HUES48 (cell line): ENCODE measurements at regions not wholly inside any gene's neighbourhood (a gene's known extent, or its start where the extent isn't known, plus 50 kb on each side); places are given as distances from the start of the nearest gene placed in this dataset.

ENCODE experiments used
- H3K27ac ChIP-seq: one replicate; pipeline ENCODE4 v1.7.0; 2013; ENCODE audit warnings: low read depth, low read length, inconsistent platforms
- H3K27me3 ChIP-seq: 2 replicates; pipeline ENCODE4 v1.6.1; 2013; ENCODE audit warnings: mild to moderate bottlenecking, low read length; ENCODE audit not compliant: control insufficient read depth, insufficient read depth
- H3K36me3 ChIP-seq: 2 replicates; pipeline ENCODE4 v1.6.1; 2013; ENCODE audit warnings: low read length; ENCODE audit not compliant: control insufficient read depth, insufficient read depth
- H3K4me1 ChIP-seq: 2 replicates; pipeline ENCODE4 v1.6.1; 2013; ENCODE audit warnings: mild to moderate bottlenecking, low read length; ENCODE audit not compliant: control insufficient read depth, insufficient read depth
- H3K4me3 ChIP-seq: 2 replicates; pipeline ENCODE4 v1.5.1; 2013; ENCODE audit warnings: mild to moderate bottlenecking, low read depth, low read length
- H3K9ac ChIP-seq: 2 replicates; pipeline ENCODE4 v1.6.1; 2013; ENCODE audit warnings: mild to moderate bottlenecking, low read depth, low read length, moderate library complexity
- H3K9me3 ChIP-seq: 2 replicates; pipeline ENCODE4 v1.6.1; 2013; ENCODE audit warnings: low read length; ENCODE audit not compliant: control insufficient read depth, insufficient read depth

- Histone ChIP-seq H3K4me3 (no peak overlapping the region), H3K9me3 (no peaks in the 10 kb centered on the region), H3K27ac (no peak overlapping the region), H3K9ac (no peak overlapping the region), H3K36me3 (no peaks in the 10 kb centered on the region), H3K4me1 (no peaks in the 10 kb centered on the region), H3K27me3 (no peaks in the 10 kb centered on the region)
Measured at GRCh38 chr2:7812231-7812995, 869.4 kb upstream of the ID2 start.

- H3K36me3 ChIP-seq: no peaks in the 10 kb centered on the region
- no peak overlapping the region for H3K9ac ChIP-seq
- H3K27ac ChIP-seq: no peak overlapping the region
- H3K9me3 ChIP-seq: no peaks in the 10 kb centered on the region
- no peak overlapping the region for H3K4me3 ChIP-seq
- no peaks in the 10 kb centered on the region for H3K27me3 ChIP-seq
- no peaks in the 10 kb centered on the region for H3K4me1 ChIP-seq
Measured at GRCh38 chr2:7813541-7814292, 868.1 kb upstream of the ID2 start.

- H3K27ac ChIP-seq: no peak overlapping the region
- H3K4me1 ChIP-seq: no peaks in the 10 kb centered on the region
- H3K36me3 ChIP-seq: no peaks in the 10 kb centered on the region
- H3K27me3 ChIP-seq: no peaks in the 10 kb centered on the region
- no peak overlapping the region for H3K4me3 ChIP-seq
- no peak overlapping the region for H3K9ac ChIP-seq
- H3K9me3 ChIP-seq: no peaks in the 10 kb centered on the region
Measured at GRCh38 chr2:7815726-7816125, 866.1 kb upstream of the ID2 start.

GRCh38 chr2:7816233-7816632 is 865.6 kb upstream of the ID2 start:
- Histone ChIP-seq H3K4me1 (no peaks in the 10 kb centered on the region), H3K27ac (no peak overlapping the region), H3K4me3 (no peak overlapping the region), H3K9ac (no peak overlapping the region), H3K27me3 (no peaks in the 10 kb centered on the region), H3K9me3 (no peaks in the 10 kb centered on the region), H3K36me3 (no peaks in the 10 kb centered on the region)

- Histone ChIP-seq H3K36me3 (no peaks in the 10 kb centered on the region), H3K27ac (no peak overlapping the region), H3K27me3 (no peaks in the 10 kb centered on the region), H3K9ac (no peak overlapping the region), H3K4me1 (no peaks in the 10 kb centered on the region), H3K9me3 (no peaks in the 10 kb centered on the region), H3K4me3 (no peak overlapping the region)
Measured at GRCh38 chr2:7816944-7817343, 864.9 kb upstream of the ID2 start.

GRCh38 chr2:7819316-7819715 is 862.5 kb upstream of the ID2 start:
- H3K4me1 ChIP-seq: no peaks in the 10 kb centered on the region
- no peaks in the 10 kb centered on the region for H3K9me3 ChIP-seq
- no peak overlapping the region for H3K4me3 ChIP-seq
- H3K27me3 ChIP-seq: no peaks in the 10 kb centered on the region
- H3K36me3 ChIP-seq: no peaks in the 10 kb centered on the region
- no peak overlapping the region for H3K9ac ChIP-seq
- no peak overlapping the region for H3K27ac ChIP-seq

- H3K9ac ChIP-seq: no peak overlapping the region
- no peaks in the 10 kb centered on the region for H3K4me1 ChIP-seq
- no peaks in the 10 kb centered on the region for H3K36me3 ChIP-seq
- H3K27me3 ChIP-seq: no peaks in the 10 kb centered on the region
- no peaks in the 10 kb centered on the region for H3K9me3 ChIP-seq
- H3K27ac ChIP-seq: no peak overlapping the region
- H3K4me3 ChIP-seq: no peak overlapping the region
Measured at GRCh38 chr2:7819850-7820249, 862.0 kb upstream of the ID2 start.

- Histone ChIP-seq H3K36me3 (no peaks in the 10 kb centered on the region), H3K9me3 (no peaks in the 10 kb centered on the region), H3K4me3 (no peak overlapping the region), H3K4me1 (no peaks in the 10 kb centered on the region), H3K27ac (no peak overlapping the region), H3K9ac (no peak overlapping the region), H3K27me3 (no peaks in the 10 kb centered on the region)
Measured at GRCh38 chr2:7824211-7824610, 857.6 kb upstream of the ID2 start.

- Histone ChIP-seq H3K27me3 (no peaks in the 10 kb centered on the region), H3K27ac (no peak overlapping the region), H3K9ac (no peak overlapping the region), H3K9me3 (no peaks in the 10 kb centered on the region), H3K36me3 (no peaks in the 10 kb centered on the region), H3K4me3 (no peak overlapping the region), H3K4me1 (no peaks in the 10 kb centered on the region)
Measured at GRCh38 chr2:7825591-7826312, 856.1 kb upstream of the ID2 start.

- Histone ChIP-seq H3K36me3 (no peaks in the 10 kb centered on the region), H3K4me1 (no peaks in the 10 kb centered on the region), H3K9me3 (no peaks in the 10 kb centered on the region), H3K4me3 (no peak overlapping the region), H3K27ac (no peak overlapping the region), H3K27me3 (no peaks in the 10 kb centered on the region), H3K9ac (no peak overlapping the region)
Measured at GRCh38 chr2:7826656-7827055, 855.2 kb upstream of the ID2 start.

- Histone ChIP-seq H3K27me3 (no peaks in the 10 kb centered on the region), H3K4me1 (no peaks in the 10 kb centered on the region), H3K27ac (no peak overlapping the region), H3K36me3 (no peaks in the 10 kb centered on the region), H3K9me3 (no peaks in the 10 kb centered on the region), H3K9ac (no peak overlapping the region), H3K4me3 (no peak overlapping the region)
Measured at GRCh38 chr2:7829241-7829640, 852.6 kb upstream of the ID2 start.
